ENCODE measurements at regions not wholly inside any gene's neighbourhood (a gene's known extent, or its start where the extent isn't known, plus 50 kb on each side); places are given as distances from the start of the nearest gene placed in this dataset.

DNA sequence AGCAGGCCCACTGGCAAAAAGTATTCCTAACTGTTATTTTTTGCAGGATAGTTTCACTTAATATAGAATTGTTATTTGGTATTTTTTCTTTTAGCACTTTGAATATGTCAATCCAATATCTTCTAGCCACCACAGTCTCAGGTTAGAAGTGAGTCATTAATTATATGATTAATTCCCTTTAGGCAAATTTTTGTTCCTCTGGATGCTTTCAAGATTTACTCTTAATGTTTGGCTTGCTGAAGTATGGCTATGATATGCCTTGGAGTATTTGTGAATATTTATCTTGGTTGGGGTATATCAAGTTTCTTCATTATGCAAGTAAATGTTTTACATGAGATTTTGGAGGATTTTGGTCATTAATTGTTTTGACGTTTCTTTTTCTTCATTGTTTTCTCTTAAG is 152.1 kb upstream of the ALCAM start:
- Histone ChIP-seq H3K4me2 (no peak overlapping the region), H3K4me1 (no peaks in the 10 kb centered on the region), H3K27ac (no peak overlapping the region), H3K9me3 (no peaks in the 10 kb centered on the region), H3K4me3 (no peak overlapping the region)
- FAIRE-seq (no peak), DNase-seq (ENCODE audit: low read depth in 1 of 2, low spot score in 1 of 2) (no peak), ATAC-seq (no peak)
- CTCF ChIA-PET = no interaction called here
- POLR2A ChIA-PET = no interaction called here
- TF ChIP-seq ZSCAN20 (CRISPR knock-in tag; IDR thresholded peaks at IDR 0.05) = no peak
- no peak for TF ChIP-seq JUNB (IDR thresholded peaks at IDR 0.05)
- no peak for TF ChIP-seq RARB (CRISPR knock-in tag; IDR thresholded peaks at IDR 0.05)
- no peak for TF ChIP-seq HEYL (CRISPR knock-in tag; IDR thresholded peaks at IDR 0.05)
- TF ChIP-seq CTCF (IDR thresholded peaks at IDR 0.05) = no peak
- TF ChIP-seq, protein P1, sequence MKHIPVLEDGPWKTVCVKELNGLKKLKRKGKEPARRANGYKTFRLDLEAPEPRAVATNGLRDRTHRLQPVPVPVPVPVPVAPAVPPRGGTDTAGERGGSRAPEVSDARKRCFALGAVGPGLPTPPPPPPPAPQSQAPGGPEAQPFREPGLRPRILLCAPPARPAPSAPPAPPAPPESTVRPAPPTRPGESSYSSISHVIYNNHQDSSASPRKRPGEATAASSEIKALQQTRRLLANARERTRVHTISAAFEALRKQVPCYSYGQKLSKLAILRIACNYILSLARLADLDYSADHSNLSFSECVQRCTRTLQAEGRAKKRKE (CRISPR knock-in tag; IDR thresholded peaks at IDR 0.05; ENCODE audit: low read depth) = no peak
- no peak for TF ChIP-seq ESRRA (IDR thresholded peaks at IDR 0.05; ENCODE audit: borderline replicate concordance, low read length)
- no peak for TF ChIP-seq POLR2A (IDR thresholded peaks at IDR 0.05; ENCODE audit: low read length)
- TF ChIP-seq HDAC2 (IDR thresholded peaks at IDR 0.05) = no peak
- TF ChIP-seq NR3C1 (IDR thresholded peaks at IDR 0.05) = no peak
- TF ChIP-seq MYC (IDR thresholded peaks at IDR 0.05; ENCODE audit: borderline replicate concordance, low read length) = no peak
- no peak for TF ChIP-seq BHLHE40 (IDR thresholded peaks at IDR 0.05; ENCODE audit: low read depth, low read length)
- no peak for TF ChIP-seq USF2 (IDR thresholded peaks at IDR 0.05)
- no peak for TF ChIP-seq FOXS1 (CRISPR knock-in tag; IDR thresholded peaks at IDR 0.05)
- TF ChIP-seq CHD2 (IDR thresholded peaks at IDR 0.05; ENCODE audit: low read length, partially characterized antibody) = no peak
- TF ChIP-seq, protein P2, sequence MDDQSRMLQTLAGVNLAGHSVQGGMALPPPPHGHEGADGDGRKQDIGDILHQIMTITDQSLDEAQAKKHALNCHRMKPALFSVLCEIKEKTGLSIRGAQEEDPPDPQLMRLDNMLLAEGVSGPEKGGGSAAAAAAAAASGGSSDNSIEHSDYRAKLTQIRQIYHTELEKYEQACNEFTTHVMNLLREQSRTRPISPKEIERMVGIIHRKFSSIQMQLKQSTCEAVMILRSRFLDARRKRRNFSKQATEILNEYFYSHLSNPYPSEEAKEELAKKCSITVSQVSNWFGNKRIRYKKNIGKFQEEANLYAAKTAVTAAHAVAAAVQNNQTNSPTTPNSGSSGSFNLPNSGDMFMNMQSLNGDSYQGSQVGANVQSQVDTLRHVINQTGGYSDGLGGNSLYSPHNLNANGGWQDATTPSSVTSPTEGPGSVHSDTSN (IDR thresholded peaks at IDR 0.05) = no peak
- no peak for TF ChIP-seq PHF8 (IDR thresholded peaks at IDR 0.05; ENCODE audit: borderline replicate concordance, low read depth)
- no peak for TF ChIP-seq EHF (CRISPR knock-in tag; IDR thresholded peaks at IDR 0.05)
- no peak for TF ChIP-seq SMC3 (IDR thresholded peaks at IDR 0.05)
- 59% methylated on average over 1 of the region's 1 CpG for WGBS (ENCODE audit: missing lambda C conversion rate)

- Histone ChIP-seq H3K27ac (no peak overlapping the region), H3K9me3 (no peaks in the 10 kb centered on the region), H3K4me3 (no peak overlapping the region), H3K4me2 (no peak overlapping the region), H3K4me1 (no peaks in the 10 kb centered on the region)
- whole genome bisulfite sequencing (ENCODE audit: missing lambda C conversion rate) = 66% methylated on average over 8 of the region's 8 CpGs
- DNase-seq (ENCODE audit: low read depth in 1 of 2, low spot score in 1 of 2) (no peak), FAIRE-seq (no peak), ATAC-seq (no peak)
- CTCF ChIA-PET = no interaction called here
- POLR2A ChIA-PET = no interaction called here
- TF ChIP-seq NPAS2 (CRISPR knock-in tag; IDR thresholded peaks at IDR 0.05; ENCODE audit: borderline replicate concordance) (no peak), ZFP36 (IDR thresholded peaks at IDR 0.05; ENCODE audit: borderline replicate concordance, partially characterized antibody) (no peak), HDAC2 (IDR thresholded peaks at IDR 0.05) (no peak), KDM1A (IDR thresholded peaks at IDR 0.05; ENCODE audit: low read depth) (no peak), CEBPB (IDR thresholded peaks at IDR 0.05) (no peak), SMC3 (IDR thresholded peaks at IDR 0.05) (no peak), HOXB13 (CRISPR knock-in tag; IDR thresholded peaks at IDR 0.05; ENCODE audit: low read depth) (no peak), NFE2L2 (conservative IDR thresholded peaks at IDR 0.05; ENCODE audit: low read length) (no peak), CBX8 (IDR thresholded peaks at IDR 0.05) (no peak), FOSL2 (IDR thresholded peaks at IDR 0.05) (no peak), FOSL2 (CRISPR knock-in tag; IDR thresholded peaks at IDR 0.05) (no peak), CHD4 (IDR thresholded peaks at IDR 0.05; ENCODE audit: borderline replicate concordance) (no peak)
- TF ChIP-seq, protein P3, sequence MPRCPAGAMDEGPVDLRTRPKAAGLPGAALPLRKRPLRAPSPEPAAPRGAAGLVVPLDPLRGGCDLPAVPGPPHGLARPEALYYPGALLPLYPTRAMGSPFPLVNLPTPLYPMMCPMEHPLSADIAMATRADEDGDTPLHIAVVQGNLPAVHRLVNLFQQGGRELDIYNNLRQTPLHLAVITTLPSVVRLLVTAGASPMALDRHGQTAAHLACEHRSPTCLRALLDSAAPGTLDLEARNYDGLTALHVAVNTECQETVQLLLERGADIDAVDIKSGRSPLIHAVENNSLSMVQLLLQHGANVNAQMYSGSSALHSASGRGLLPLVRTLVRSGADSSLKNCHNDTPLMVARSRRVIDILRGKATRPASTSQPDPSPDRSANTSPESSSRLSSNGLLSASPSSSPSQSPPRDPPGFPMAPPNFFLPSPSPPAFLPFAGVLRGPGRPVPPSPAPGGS (IDR thresholded peaks at IDR 0.05) = no peak
- TF ChIP-seq, protein P4, sequence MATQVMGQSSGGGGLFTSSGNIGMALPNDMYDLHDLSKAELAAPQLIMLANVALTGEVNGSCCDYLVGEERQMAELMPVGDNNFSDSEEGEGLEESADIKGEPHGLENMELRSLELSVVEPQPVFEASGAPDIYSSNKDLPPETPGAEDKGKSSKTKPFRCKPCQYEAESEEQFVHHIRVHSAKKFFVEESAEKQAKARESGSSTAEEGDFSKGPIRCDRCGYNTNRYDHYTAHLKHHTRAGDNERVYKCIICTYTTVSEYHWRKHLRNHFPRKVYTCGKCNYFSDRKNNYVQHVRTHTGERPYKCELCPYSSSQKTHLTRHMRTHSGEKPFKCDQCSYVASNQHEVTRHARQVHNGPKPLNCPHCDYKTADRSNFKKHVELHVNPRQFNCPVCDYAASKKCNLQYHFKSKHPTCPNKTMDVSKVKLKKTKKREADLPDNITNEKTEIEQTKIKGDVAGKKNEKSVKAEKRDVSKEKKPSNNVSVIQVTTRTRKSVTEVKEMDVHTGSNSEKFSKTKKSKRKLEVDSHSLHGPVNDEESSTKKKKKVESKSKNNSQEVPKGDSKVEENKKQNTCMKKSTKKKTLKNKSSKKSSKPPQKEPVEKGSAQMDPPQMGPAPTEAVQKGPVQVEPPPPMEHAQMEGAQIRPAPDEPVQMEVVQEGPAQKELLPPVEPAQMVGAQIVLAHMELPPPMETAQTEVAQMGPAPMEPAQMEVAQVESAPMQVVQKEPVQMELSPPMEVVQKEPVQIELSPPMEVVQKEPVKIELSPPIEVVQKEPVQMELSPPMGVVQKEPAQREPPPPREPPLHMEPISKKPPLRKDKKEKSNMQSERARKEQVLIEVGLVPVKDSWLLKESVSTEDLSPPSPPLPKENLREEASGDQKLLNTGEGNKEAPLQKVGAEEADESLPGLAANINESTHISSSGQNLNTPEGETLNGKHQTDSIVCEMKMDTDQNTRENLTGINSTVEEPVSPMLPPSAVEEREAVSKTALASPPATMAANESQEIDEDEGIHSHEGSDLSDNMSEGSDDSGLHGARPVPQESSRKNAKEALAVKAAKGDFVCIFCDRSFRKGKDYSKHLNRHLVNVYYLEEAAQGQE (IDR thresholded peaks at IDR 0.05) = no peak
Observed at GRCh38 chr3:105222568-105223093, 144.1 kb upstream of the ALCAM start.

Measured in A549 (cell line).